ENCODE measurements at regions not wholly inside any gene's neighbourhood (a gene's known extent, or its start where the extent isn't known, plus 50 kb on each side); places are given as distances from the start of the nearest gene placed in this dataset.

DNA sequence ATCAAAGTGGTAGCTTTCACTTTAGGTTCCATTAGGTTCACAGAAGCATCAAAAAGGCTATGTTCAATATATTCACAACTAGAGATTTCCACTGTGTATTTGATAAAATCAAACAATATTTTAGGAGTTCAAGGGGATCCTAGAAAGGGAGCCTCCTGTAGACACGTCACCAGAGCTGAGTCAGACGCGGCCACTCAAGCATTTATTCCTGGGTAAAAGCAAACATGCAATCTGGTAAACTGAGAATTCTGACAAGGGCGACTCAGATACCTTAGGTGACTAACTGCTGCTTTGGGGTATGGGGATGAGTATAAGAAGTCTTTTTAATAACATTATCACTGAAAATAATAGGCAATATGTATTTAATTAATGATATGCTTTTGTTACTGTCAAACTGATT is 118.7 kb upstream of the HMGN3 start:
- TF ChIP-seq, protein P1, sequence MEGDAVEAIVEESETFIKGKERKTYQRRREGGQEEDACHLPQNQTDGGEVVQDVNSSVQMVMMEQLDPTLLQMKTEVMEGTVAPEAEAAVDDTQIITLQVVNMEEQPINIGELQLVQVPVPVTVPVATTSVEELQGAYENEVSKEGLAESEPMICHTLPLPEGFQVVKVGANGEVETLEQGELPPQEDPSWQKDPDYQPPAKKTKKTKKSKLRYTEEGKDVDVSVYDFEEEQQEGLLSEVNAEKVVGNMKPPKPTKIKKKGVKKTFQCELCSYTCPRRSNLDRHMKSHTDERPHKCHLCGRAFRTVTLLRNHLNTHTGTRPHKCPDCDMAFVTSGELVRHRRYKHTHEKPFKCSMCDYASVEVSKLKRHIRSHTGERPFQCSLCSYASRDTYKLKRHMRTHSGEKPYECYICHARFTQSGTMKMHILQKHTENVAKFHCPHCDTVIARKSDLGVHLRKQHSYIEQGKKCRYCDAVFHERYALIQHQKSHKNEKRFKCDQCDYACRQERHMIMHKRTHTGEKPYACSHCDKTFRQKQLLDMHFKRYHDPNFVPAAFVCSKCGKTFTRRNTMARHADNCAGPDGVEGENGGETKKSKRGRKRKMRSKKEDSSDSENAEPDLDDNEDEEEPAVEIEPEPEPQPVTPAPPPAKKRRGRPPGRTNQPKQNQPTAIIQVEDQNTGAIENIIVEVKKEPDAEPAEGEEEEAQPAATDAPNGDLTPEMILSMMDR (IDR thresholded peaks at IDR 0.05; ENCODE audit: insufficient read depth, low read depth, low read length) = no peak
- TF ChIP-seq EZH2 (IDR thresholded peaks at IDR 0.05; ENCODE audit: insufficient read depth, low read length) = no peak

Data from astrocyte (in vitro differentiated cells and primary cell).